Stomach (tissue), 4 donors: ENCODE measurements at regions not wholly inside any gene's neighbourhood (a gene's known extent, or its start where the extent isn't known, plus 50 kb on each side); places are given as distances from the start of the nearest gene placed in this dataset.

Experiments
- EP300 ChIP-seq: sonication (generic); formaldehyde crosslinking; IDR thresholded peaks from one replicate; pipeline ENCODE4 v1.6.1; 2017; ENCODE audit warnings: antibody characterized with exemption
- POLR2A ChIP-seq, 4 donors: fragments of 450-650 bp; IDR thresholded peaks; one replicate each; pipeline ENCODE4 v1.6.1; 2016; ENCODE audit warnings: antibody characterized with exemption in 4 of 4, control low read depth in 2 of 4, mild to moderate bottlenecking in 1 of 4, moderate library complexity in 1 of 4
- POLR2AphosphoS5 ChIP-seq, 3 donors: sonication (generic); formaldehyde crosslinking; IDR thresholded peaks; one replicate each; pipeline ENCODE4 v1.6.1; 2016; ENCODE audit warnings: antibody characterized with exemption in 3 of 3
- TF ChIP-seq, protein P1 (sequence below), 7 experiments: fragments of 450-650 bp in 4 of 7; fragments of 200-600 bp in 3 of 7; sonication (generic) in 3 of 7; IDR thresholded peaks; one replicate each; pipeline ENCODE4 v1.5.1; 2016 to 2019; ENCODE audit warnings: antibody characterized with exemption in 7 of 7, control low read depth in 2 of 7, mild to moderate bottlenecking in 1 of 7

DNA sequence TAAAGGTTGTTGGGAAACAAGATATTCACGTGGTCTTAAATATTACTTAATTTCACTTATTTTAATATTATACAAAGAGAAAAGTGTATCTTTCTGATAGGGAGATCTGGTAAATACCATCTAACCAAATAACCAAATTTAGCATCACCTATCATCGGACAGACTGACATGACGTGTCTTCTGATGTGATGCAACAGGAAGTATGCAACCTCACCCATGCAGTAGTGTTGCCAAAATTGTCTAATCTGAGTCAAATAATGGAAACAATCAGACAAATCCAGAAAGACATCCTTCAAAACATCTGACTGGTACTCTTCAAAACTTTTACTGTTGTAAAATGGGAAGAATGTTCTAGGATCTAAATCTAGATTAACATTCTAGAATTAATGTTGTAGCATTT lies 148.0 kb downstream of the FGF1 start:
- no peak for TF ChIP-seq POLR2A (IDR thresholded peaks at IDR 0.05)
- TF ChIP-seq, protein P1, sequence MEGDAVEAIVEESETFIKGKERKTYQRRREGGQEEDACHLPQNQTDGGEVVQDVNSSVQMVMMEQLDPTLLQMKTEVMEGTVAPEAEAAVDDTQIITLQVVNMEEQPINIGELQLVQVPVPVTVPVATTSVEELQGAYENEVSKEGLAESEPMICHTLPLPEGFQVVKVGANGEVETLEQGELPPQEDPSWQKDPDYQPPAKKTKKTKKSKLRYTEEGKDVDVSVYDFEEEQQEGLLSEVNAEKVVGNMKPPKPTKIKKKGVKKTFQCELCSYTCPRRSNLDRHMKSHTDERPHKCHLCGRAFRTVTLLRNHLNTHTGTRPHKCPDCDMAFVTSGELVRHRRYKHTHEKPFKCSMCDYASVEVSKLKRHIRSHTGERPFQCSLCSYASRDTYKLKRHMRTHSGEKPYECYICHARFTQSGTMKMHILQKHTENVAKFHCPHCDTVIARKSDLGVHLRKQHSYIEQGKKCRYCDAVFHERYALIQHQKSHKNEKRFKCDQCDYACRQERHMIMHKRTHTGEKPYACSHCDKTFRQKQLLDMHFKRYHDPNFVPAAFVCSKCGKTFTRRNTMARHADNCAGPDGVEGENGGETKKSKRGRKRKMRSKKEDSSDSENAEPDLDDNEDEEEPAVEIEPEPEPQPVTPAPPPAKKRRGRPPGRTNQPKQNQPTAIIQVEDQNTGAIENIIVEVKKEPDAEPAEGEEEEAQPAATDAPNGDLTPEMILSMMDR (IDR thresholded peaks at IDR 0.05), result no peak
- TF ChIP-seq POLR2AphosphoS5 (IDR thresholded peaks at IDR 0.05), result no peak
- TF ChIP-seq EP300, result no peak
